22Rv1 (cell line): ENCODE measurements at regions not wholly inside any gene's neighbourhood (a gene's known extent, or its start where the extent isn't known, plus 50 kb on each side); places are given as distances from the start of the nearest gene placed in this dataset.

Experiments used
- CTCF ChIP-seq: fragments of 450-650 bp; IDR thresholded peaks from 2 replicates; pipeline ENCODE4 v1.5.1; 2017; ENCODE audit warnings: mild to moderate bottlenecking
- ZFX ChIP-seq: fragments of 450-650 bp; IDR thresholded peaks from 2 replicates; pipeline ENCODE4 v1.6.1; 2017; ENCODE audit warnings: antibody characterized with exemption, borderline replicate concordance

GRCh38 chr15:72852273-72852672 lies 68.7 kb upstream of the ADPGK start:
- TF ChIP-seq CTCF (no peak), ZFX (no peak)
